ENCODE measurements at regions not wholly inside any gene's neighbourhood (a gene's known extent, or its start where the extent isn't known, plus 50 kb on each side); places are given as distances from the start of the nearest gene placed in this dataset.

DNA sequence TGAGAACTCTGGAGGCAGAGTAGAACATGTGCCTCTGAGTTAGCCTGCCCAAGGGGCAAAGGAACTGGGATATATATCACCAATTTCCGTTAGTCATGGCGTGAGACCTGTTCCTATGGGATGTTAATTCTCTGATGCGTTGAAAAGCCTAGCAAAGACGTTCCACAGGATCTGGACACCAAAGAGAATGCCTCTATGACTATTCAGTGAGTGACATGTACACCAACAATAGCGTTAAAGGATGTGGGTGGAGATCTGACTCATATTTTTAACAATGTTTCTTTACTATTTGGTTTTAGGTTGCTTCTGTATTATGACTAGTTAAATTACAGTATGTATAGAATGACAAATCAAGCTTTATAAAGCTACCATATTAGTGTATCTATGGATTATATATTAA lies 320.9 kb upstream of the MC4R start:
- Histone ChIP-seq H3F3A (ENCODE audit: insufficient read depth, low read length) (no peaks in the 10 kb centered on the region), H3K79me2 (ENCODE audit: insufficient read depth, low read length) (no peaks in the 10 kb centered on the region), H3K4me3 (ENCODE audit: low read depth, low read length, poor library complexity, severe bottlenecking) (no peak overlapping the region), H3K9me2 (ENCODE audit: low read depth, low read length) (no peaks in the 10 kb centered on the region), H3K9me3 (ENCODE audit: low read length) (no peaks in the 10 kb centered on the region), H3K36me3 (ENCODE audit: insufficient read depth, low read length) (no peaks in the 10 kb centered on the region), H3K27ac (ENCODE audit: low read depth, low read length, poor library complexity, severe bottlenecking) (no peak overlapping the region), H3K27me3 (ENCODE audit: insufficient read depth, low read length) (no peaks in the 10 kb centered on the region), H3K4me1 (ENCODE audit: insufficient read depth, low read length, severe bottlenecking) (no peaks in the 10 kb centered on the region), H4K20me1 (ENCODE audit: insufficient read depth, low read length) (no peaks in the 10 kb centered on the region), H3K4me2 (ENCODE audit: low read length) (no peak overlapping the region), H2AFZ (ENCODE audit: low read length) (no peak overlapping the region), H3K9ac (ENCODE audit: low read length) (no peak overlapping the region)
- TF ChIP-seq, protein P1, sequence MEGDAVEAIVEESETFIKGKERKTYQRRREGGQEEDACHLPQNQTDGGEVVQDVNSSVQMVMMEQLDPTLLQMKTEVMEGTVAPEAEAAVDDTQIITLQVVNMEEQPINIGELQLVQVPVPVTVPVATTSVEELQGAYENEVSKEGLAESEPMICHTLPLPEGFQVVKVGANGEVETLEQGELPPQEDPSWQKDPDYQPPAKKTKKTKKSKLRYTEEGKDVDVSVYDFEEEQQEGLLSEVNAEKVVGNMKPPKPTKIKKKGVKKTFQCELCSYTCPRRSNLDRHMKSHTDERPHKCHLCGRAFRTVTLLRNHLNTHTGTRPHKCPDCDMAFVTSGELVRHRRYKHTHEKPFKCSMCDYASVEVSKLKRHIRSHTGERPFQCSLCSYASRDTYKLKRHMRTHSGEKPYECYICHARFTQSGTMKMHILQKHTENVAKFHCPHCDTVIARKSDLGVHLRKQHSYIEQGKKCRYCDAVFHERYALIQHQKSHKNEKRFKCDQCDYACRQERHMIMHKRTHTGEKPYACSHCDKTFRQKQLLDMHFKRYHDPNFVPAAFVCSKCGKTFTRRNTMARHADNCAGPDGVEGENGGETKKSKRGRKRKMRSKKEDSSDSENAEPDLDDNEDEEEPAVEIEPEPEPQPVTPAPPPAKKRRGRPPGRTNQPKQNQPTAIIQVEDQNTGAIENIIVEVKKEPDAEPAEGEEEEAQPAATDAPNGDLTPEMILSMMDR (IDR thresholded peaks at IDR 0.05; ENCODE audit: low read length): no peak
- TF ChIP-seq EZH2 (IDR thresholded peaks at IDR 0.05; ENCODE audit: borderline replicate concordance, low read length): no peak

DNA sequence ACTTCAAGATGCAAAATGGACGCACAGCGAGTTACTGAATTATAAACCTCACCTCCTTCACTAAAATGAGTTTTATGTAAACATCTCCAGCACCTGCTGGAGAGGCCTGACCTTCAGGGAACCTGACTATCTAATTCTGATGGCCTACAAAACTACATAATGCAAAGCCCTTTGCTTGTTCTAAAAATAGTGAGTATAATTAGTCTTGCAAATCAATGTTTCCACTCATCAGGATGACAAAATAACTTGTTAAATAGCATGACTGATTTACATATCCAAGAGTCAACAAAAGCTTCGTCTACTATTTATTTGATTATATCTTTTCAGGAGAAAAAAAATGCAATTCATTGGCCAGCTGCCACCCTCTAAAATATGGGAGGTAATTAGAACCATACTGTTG lies 326.3 kb upstream of the MC4R start:
- no peak overlapping the region for H3K4me3 ChIP-seq (ENCODE audit: low read depth, low read length, poor library complexity, severe bottlenecking)
- no peaks in the 10 kb centered on the region for H3K79me2 ChIP-seq (ENCODE audit: insufficient read depth, low read length)
- H3K9me3 ChIP-seq (ENCODE audit: low read length): no peaks in the 10 kb centered on the region
- no peak overlapping the region for H3K9ac ChIP-seq (ENCODE audit: low read length)
- H3K27me3 ChIP-seq (ENCODE audit: insufficient read depth, low read length): no peaks in the 10 kb centered on the region
- TF ChIP-seq, protein P1 (IDR thresholded peaks at IDR 0.05; ENCODE audit: low read length): no peak
- TF ChIP-seq EZH2 (IDR thresholded peaks at IDR 0.05; ENCODE audit: borderline replicate concordance, low read length): no peak
- H2AFZ ChIP-seq (ENCODE audit: low read length): no peak overlapping the region
- no peaks in the 10 kb centered on the region for H4K20me1 ChIP-seq (ENCODE audit: insufficient read depth, low read length)
- no peak overlapping the region for H3K27ac ChIP-seq (ENCODE audit: low read depth, low read length, poor library complexity, severe bottlenecking)
- H3F3A ChIP-seq (ENCODE audit: insufficient read depth, low read length): no peaks in the 10 kb centered on the region
- no peaks in the 10 kb centered on the region for H3K4me1 ChIP-seq (ENCODE audit: insufficient read depth, low read length, severe bottlenecking)
- no peaks in the 10 kb centered on the region for H3K9me2 ChIP-seq (ENCODE audit: low read depth, low read length)
- no peak overlapping the region for H3K4me2 ChIP-seq (ENCODE audit: low read length)
- H3K36me3 ChIP-seq (ENCODE audit: insufficient read depth, low read length): no peaks in the 10 kb centered on the region

DNA sequence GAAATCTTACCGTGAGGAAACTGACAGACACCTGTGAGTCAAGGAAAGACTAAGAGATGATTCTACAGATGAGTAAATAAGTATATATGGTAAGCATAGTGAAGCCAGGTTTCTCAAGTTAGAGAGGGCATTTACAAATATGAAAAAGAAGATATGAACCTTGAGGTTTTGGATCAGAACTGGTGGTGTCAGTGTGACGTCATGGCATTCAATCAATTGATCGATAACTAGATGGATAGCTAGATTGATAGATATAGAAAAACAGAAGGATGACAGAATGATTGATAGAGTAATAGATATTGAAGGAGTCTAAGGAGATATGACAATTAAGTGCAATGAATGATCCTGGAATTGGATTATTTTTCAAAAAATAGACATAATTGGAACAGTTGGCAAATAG lies 350.2 kb upstream of the MC4R start:
- Histone ChIP-seq H3K79me2 (ENCODE audit: insufficient read depth, low read length) (no peaks in the 10 kb centered on the region), H3K4me2 (ENCODE audit: low read length) (no peak overlapping the region), H3K27me3 (ENCODE audit: insufficient read depth, low read length) (no peaks in the 10 kb centered on the region), H3F3A (ENCODE audit: insufficient read depth, low read length) (no peaks in the 10 kb centered on the region), H2AFZ (ENCODE audit: low read length) (no peak overlapping the region), H3K9me2 (ENCODE audit: low read depth, low read length) (0 out of 2 replicates have a peak, but pooled peaks cover 2% of the 10 kb centered on the region), H3K4me1 (ENCODE audit: insufficient read depth, low read length, severe bottlenecking) (no peaks in the 10 kb centered on the region), H3K9ac (ENCODE audit: low read length) (no peak overlapping the region), H3K36me3 (ENCODE audit: insufficient read depth, low read length) (no peaks in the 10 kb centered on the region), H3K4me3 (ENCODE audit: low read depth, low read length, poor library complexity, severe bottlenecking) (no peak overlapping the region), H3K9me3 (ENCODE audit: low read length) (no peaks in the 10 kb centered on the region), H4K20me1 (ENCODE audit: insufficient read depth, low read length) (no peaks in the 10 kb centered on the region), H3K27ac (ENCODE audit: low read depth, low read length, poor library complexity, severe bottlenecking) (no peak overlapping the region)
- TF ChIP-seq EZH2 (IDR thresholded peaks at IDR 0.05; ENCODE audit: borderline replicate concordance, low read length): no peak
- TF ChIP-seq, protein P1 (IDR thresholded peaks at IDR 0.05; ENCODE audit: low read length): no peak

Data from OCI-LY1 (cell line).